HG02970 (cell line): ENCODE measurements at regions not wholly inside any gene's neighbourhood (a gene's known extent, or its start where the extent isn't known, plus 50 kb on each side); places are given as distances from the start of the nearest gene placed in this dataset.
A peak's percentile ranks its signal among the peaks of the same experiment; 100 is the strongest.
"Not testable (repeated sequence)": the region's sequence is repeated elsewhere in the genome, so short reads cannot be mapped to it uniquely, and the experiment has no call there.

ENCODE experiments used
- ATAC-seq: cut with Tn5 transposase; IDR thresholded peaks from one replicate; pipeline ENCODE4 v1.9.1; 2021; ENCODE audit warnings: mild to moderate bottlenecking, moderate library complexity, moderate number of reproducible peaks; ENCODE audit not compliant: unreplicated experiment, low FRiP score

DNA sequence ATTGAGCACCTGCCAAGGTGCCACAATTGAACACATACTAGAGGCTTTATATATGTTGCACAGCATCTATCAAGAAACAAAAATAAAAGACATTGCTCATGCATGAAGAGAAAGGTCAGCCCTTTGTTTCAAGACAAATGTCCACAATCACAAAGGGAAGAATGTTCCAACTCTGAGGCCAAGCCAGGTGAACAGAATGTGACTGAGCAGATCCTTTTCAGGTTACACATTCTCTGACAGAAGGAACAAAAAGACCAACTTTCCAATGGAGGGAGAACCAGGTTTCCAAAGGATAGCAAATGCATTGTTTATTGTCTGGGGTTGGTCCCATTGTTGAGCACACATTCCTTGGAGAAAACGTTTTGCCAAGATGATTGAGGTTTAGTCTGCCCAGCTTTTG is 50.2 kb upstream of the FAM174B start:
- ATAC-seq, result no peak

DNA sequence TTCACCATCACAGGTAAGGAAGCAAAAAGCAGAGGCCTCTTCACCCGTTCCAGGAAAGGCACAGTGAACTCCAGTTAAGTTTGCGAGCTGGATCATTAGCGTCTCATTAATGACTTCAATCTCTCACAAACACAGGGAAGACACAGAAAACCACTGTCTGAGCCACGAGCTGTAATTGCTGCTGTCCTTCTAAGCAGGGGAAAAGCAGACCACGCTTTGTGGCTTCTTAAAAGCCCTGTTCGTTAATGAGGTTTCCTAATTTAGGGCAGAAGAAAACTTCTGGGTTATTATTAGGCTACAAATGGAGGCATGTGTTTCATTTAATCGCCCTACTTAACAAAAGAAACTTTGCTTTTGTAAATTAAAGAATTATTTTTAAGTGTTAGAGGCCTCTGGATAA is 50.6 kb upstream of the FAM174B start:
- no peak for ATAC-seq

DNA sequence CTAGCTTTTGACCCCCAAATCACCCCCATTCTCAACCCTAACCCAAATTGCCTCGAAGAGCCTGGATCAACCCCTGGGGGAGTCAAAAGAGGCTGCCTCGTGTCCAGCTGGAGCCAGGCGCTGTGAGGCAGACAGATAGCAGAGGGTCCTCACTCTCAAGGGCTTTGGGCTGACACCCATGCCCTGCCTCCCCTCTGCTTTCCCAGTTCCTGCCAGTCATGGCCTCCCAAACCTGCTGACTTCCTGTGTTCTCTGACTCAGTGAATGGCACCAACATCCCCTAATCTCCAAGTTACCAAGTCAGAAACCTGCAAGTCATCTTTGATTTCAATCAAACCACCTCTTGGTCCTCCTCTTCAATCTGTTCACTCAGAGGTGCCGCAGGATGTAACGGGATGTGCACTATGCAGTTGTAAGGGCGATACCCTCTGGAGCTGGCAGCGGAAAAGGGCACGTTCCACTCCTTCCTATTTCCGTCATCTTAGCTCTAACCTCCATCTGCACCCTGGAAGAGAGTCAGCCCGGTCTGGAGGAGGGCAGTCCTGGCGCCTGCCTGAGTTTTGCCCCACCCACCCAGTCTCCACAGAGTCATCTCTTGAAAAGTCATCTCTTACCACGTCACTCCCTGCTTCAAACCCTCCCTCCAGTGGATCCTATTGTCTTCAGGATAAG is 52.4 kb upstream of the FAM174B start:
- no peak for ATAC-seq

DNA sequence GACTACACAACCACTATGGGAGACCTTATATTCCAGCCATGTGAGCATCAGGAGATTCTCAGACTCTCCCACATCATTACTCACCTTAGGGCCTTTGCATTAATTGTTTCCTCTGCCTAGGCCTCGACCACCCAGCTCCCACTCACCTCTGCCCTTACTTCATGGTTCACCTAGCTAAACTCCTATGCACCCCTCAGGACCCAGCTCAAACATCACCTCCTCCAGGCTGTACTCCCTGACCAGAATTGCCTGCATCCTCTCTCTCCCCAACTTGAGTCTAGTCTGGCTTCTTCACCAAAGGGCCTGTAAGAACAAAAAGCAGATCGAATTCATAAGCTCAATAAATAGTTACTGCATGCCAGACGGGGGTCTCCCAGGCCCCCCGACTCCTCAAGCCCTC is 53.1 kb upstream of the FAM174B start:
- no peak for ATAC-seq

DNA sequence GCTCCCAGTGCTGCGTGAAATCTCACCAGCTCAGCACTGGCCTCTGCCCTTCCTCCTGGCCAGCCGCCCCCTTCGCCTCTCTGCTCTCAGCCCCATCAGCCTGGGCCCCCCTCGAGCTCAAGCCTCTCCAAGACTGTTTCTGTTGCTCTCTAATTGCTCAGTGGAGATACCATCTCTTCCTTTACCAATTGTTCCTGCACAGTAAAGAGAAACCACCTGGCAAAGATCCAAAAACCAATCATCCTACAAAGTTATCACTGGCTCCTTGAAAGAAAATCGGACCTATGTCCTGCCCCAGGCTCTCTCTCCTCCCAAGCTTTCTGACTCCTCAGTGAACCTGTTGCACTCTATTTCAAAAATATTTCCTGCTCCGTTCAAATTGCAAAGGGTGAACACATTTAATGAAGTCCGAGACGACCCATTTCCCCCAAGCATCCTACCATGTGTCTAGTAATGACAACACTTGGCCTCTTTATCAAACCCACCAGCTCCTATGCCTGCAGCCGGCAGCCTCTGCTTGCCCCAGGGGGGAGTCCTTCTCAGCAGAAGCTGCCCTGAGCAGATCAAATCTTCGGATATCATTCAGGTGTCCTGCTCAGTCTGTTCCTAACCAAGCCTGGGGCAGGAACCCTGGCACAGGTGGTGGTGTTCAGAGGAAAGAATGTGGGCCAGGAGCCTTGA is 53.7 kb upstream of the FAM174B start:
- ATAC-seq, result no peak

DNA sequence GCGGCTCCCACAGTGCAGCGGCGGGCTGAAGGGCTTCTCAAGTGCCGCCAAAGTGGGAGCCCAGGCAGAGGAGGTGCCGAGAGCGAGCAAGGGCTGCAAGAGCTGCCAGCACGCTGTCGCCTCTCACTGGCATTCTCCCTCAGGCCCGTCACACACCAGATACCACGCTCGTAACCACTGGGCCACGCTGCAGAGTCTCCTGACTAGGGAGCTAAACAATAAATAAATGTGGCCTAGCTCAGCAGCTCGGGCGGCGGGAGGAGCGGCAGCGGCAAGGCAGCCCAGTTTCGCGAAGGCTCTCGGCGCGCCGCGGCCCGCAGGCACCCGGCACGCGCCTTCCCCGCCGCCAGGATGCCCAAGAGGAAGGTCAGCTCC is 55.9 kb upstream of the FAM174B start:
- ATAC-seq, result no peak

DNA sequence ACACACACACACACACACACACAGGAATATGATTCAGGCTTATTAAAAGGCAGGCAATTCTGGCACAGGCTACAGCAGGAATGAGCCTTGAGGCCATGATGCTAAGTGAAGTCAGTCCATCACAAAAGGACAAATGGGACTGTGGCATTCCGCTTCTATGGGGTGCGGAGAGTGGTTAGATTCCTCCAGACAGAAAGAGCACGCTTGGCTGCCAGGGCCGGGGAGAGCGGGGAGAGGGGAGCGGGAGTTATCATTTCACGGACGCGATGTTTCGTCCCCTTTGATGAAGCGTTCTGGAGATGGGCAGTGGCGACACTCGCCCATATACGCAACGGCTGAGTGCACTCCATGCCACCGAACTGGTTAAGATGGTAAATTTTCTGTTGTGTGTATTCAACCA is 58.5 kb upstream of the FAM174B start:
- peak; percentile 18 for ATAC-seq

GRCh38 chr15:92714477-92715401 is 59.2 kb upstream of the FAM174B start:
- ATAC-seq, result peak; percentile 58

DNA sequence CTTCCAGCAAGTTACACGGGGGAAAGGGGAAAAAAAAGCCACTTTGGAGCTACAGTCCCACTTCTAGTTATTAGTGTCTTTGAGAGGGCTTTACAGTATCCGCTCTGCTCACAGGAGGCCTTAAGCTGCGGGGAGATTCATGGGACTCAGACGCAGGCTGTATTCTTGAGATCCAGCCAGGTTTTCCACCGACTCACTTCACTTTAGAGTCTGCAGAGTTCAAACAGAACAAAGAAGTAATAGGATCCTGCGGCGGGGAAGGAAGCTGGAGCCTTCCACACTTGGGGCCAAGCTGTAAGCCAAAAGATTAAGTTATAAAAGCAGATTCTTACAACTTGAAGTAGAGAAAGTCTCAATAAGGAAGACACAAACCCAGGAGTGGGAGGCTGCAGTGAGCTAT is 60.2 kb upstream of the FAM174B start:
- ATAC-seq, result no peak

- ATAC-seq, result no peak
Measured at GRCh38 chr15:92719021-92719420, 63.4 kb upstream of the FAM174B start.

GRCh38 chr15:92724144-92724543 is 68.6 kb upstream of the FAM174B start:
- no peak for ATAC-seq

GRCh38 chr15:92725171-92725570 is 69.6 kb upstream of the FAM174B start:
- no peak for ATAC-seq

DNA sequence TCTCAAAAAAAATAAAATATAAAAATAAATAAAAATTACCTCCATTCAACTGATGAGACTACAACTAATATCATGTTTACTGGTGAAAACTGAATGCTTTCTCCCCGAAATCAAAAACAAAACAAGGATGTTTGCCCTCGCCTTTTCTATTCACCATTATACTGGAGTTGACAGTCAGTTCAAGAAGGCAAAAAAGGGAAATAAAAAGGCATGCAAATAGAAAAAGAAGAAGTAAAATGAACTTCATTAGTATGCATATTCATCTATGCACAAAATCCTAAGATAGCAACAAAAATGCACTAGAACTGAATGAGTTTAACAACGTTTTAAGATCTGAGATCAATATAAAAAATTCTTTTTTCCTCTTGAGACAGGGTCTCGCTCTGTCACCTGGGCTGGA is 72.7 kb upstream of the FAM174B start:
- ATAC-seq, result no peak

GRCh38 chr15:92733090-92733933 is 77.7 kb upstream of the FAM174B start:
- no peak for ATAC-seq

DNA sequence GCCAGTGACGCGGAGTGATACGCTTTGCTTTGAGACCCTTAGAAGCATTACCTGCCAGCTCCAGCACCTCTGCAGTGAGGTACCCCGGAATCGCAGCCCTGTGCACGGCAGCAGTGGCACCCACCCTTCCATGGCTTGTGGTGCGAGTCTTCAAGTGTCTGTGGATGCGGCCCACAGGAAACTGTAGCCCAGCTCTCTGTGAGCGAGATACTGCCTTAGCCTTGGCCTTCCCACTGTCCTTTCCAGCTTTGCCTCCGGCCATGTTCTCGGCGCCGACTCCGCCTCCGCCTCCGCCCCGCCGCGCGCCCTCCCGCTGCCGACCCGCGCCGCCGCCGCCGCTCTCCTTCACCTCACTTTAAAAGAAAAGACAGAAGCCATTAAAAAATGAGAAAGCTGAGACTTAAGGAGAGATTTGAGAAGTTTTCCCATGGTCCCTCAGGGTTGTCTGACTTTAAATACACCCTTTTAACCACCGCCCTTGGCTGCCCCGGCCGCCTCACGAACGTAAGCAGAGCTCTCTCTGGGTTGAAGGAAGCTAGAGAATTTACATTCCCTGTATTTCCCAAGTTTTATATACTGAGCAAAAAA is 78.5 kb upstream of the FAM174B start:
- ATAC-seq, result no peak

GRCh38 chr15:92739246-92739645 is 83.7 kb upstream of the FAM174B start:
- not testable (repeated sequence) for ATAC-seq

DNA sequence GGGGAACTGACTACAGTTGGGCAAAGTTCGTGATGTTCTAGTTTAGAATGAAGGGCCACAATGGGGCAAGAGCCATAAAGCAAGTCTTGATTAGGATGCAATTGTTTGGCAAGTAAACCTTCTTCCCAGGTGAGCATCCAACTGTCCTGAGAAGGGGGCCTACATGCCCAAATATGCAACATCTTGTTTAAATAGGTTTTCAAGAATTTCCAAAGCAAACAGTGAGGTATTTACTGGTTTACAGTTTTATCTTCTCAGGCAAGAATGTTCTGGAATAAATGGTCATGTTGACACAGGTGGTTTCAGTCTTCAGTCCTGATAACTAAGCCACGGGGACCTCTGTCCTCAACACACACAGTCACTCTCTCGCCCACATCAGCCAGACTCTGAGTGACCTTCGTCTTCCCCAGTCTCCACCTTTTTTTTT is 90.3 kb upstream of the FAM174B start:
- ATAC-seq, result no peak

DNA sequence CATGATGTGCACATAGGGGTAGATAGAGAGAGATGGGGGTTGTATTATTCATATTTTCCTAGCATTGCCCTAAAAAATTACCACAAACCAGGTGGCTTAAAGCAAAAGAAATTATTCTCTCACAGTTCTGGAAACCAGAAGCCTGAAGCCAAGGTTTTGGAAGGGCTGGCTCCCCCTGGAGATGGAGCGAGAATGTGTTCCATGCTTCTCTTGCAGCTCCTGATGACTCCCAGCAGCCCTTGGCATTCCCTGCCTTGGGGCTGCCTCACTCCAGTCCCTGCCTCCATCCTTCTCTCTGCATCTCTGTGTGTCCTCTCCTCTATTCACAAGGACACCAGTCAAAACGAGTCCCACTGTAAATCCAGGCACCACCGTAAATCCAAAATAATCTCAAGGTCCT is 91.5 kb upstream of the FAM174B start:
- ATAC-seq, result no peak

DNA sequence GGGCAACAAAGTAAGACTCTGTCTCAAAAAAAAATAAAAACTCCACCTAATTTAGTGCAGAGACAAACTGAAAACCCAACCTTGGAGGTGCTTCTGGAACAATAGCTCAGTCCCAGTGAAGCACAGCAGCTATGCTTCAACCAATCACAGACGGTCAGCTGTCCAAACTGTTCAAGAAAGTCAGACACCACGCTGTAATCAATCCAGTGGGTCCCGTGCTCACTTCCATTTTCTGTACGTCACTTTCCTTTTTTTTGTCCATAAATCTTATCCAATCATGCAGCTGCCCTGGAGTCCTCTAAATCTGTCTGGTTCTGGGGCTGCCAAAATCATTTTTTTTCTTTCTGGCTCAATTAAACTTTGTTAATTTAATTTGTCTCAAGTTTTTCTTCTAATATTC is 93.6 kb upstream of the FAM174B start:
- no peak for ATAC-seq

- ATAC-seq, result no peak
Measured at GRCh38 chr15:92749946-92750345, 94.4 kb upstream of the FAM174B start.
